ENCODE measurements at regions not wholly inside any gene's neighbourhood (a gene's known extent, or its start where the extent isn't known, plus 50 kb on each side); places are given as distances from the start of the nearest gene placed in this dataset.

GRCh38 chr1:88499671-88500070 is 184.4 kb upstream of the PKN2 start:
- TF ChIP-seq CTCF (IDR thresholded peaks at IDR 0.05; ENCODE audit: low read depth, low read length, missing input control) (no peak), RXRA (IDR thresholded peaks at IDR 0.05) (no peak), GABPA (IDR thresholded peaks at IDR 0.05 in 1 of 2, conservative IDR thresholded peaks at IDR 0.05 in 1 of 2) (no peak), SP1 (IDR thresholded peaks at IDR 0.05) (no peak), ZBTB33 (IDR thresholded peaks at IDR 0.05) (no peak), RAD21 (IDR thresholded peaks at IDR 0.05) (no peak)
- TF ChIP-seq, protein P1, sequence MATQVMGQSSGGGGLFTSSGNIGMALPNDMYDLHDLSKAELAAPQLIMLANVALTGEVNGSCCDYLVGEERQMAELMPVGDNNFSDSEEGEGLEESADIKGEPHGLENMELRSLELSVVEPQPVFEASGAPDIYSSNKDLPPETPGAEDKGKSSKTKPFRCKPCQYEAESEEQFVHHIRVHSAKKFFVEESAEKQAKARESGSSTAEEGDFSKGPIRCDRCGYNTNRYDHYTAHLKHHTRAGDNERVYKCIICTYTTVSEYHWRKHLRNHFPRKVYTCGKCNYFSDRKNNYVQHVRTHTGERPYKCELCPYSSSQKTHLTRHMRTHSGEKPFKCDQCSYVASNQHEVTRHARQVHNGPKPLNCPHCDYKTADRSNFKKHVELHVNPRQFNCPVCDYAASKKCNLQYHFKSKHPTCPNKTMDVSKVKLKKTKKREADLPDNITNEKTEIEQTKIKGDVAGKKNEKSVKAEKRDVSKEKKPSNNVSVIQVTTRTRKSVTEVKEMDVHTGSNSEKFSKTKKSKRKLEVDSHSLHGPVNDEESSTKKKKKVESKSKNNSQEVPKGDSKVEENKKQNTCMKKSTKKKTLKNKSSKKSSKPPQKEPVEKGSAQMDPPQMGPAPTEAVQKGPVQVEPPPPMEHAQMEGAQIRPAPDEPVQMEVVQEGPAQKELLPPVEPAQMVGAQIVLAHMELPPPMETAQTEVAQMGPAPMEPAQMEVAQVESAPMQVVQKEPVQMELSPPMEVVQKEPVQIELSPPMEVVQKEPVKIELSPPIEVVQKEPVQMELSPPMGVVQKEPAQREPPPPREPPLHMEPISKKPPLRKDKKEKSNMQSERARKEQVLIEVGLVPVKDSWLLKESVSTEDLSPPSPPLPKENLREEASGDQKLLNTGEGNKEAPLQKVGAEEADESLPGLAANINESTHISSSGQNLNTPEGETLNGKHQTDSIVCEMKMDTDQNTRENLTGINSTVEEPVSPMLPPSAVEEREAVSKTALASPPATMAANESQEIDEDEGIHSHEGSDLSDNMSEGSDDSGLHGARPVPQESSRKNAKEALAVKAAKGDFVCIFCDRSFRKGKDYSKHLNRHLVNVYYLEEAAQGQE (IDR thresholded peaks at IDR 0.05): no peak
